Heart left ventricle (tissue), 13 donors: ENCODE measurements at regions not wholly inside any gene's neighbourhood (a gene's known extent, or its start where the extent isn't known, plus 50 kb on each side); places are given as distances from the start of the nearest gene placed in this dataset.

Experiments
- CTCF ChIP-seq, 12 donors: fragments of 200-600 bp; sonication (generic) in 4 of 12; IDR thresholded peaks; one replicate each; pipeline versions ENCODE4 v1.5.0 to v1.8.0; 2018 to 2022; ENCODE audit warnings: antibody characterized with exemption in 12 of 12, mild to moderate bottlenecking in 5 of 12
- POLR2A ChIP-seq, 2 donors: fragments of 450-650 bp; IDR thresholded peaks; one replicate each; pipeline ENCODE4 v1.6.1; 2017; ENCODE audit warnings: antibody characterized with exemption in 2 of 2, mild to moderate bottlenecking in 2 of 2, moderate library complexity in 2 of 2
- donor health status: ischemic (EF 13 %, LVEDD 7.1; RV severe dilation, severe dysfunction).
- donor health status: DM: no; HTN: yes; CAD: no.
- donor health status: DM: no; HTN: no; CAD: no.
- donor health status: ischemic (EF 25% LVEDD 6.9; RV normal size, moderate dysfunction).
- donor health status: ischemic (EF 25% LVEDD 5.7; RV mildly dilated, moderate dysfunction).
- donor health status: ischemic (EF 35%, LVEDD 5.7; RV mildly dilated, moderate dysfunction).
- donor health status: nonischemic (EF 11% LVEDD 7.7; RV severe dilation, severe dysfunction).
- donor health status: DM: yes; HTN: yes; CAD: no.
- donor health status: PGD.
- donor health status: ischemic (EF 29% LVEDD 5.4; RV normal size, mild dysfunction).
- donor health status: nonischemic (EF 23%, LVEDD 6.1; RV moderate dilation, normal function).

- TF ChIP-seq CTCF (IDR thresholded peaks at IDR 0.05) = no peak
- no peak for TF ChIP-seq POLR2A (IDR thresholded peaks at IDR 0.05)
Observed at GRCh38 chr3:102123590-102124190, 274.4 kb downstream of the NFKBIZ start.
